Esophagus squamous epithelium (tissue), 5 donors: ENCODE measurements at regions not wholly inside any gene's neighbourhood (a gene's known extent, or its start where the extent isn't known, plus 50 kb on each side); places are given as distances from the start of the nearest gene placed in this dataset.

ENCODE experiments used
- DNase-seq: peaks from one replicate; lab custom pipeline; 2025; lab: John Stamatoyannopoulos, UW
- H3K27ac ChIP-seq, 4 donors: fragments of 200-600 bp; sonication (generic); one replicate each; pipeline ENCODE4 v1.5.1; 2016 to 2019; ENCODE audit warnings: mild to moderate bottlenecking in 1 of 4
- H3K27me3 ChIP-seq, 4 donors: fragments of 200-600 bp; sonication (generic); 1 replicate in 3 of 4; 2 replicates in 1 of 4; pipeline versions ENCODE4 v1.5.1 to v1.6.0; 2017 to 2021; ENCODE audit warnings: antibody characterized with exemption in 1 of 4
- H3K36me3 ChIP-seq, 3 donors: fragments of 200-600 bp; sonication (generic); one replicate each; pipeline ENCODE4 v1.5.1; 2016 to 2019
- H3K4me1 ChIP-seq, 3 donors: fragments of 200-600 bp; sonication (generic); one replicate each; pipeline ENCODE4 v1.5.1; 2017 to 2019
- H3K4me3 ChIP-seq, 4 donors: fragments of 200-600 bp; sonication (generic); 1 replicate in 3 of 4; 2 replicates in 1 of 4; pipeline ENCODE4 v1.5.1; 2016 to 2019; ENCODE audit warnings: mild to moderate bottlenecking in 2 of 4, moderate library complexity in 1 of 4
- H3K9me3 ChIP-seq, 3 donors: fragments of 200-600 bp; sonication (generic); one replicate each; pipeline ENCODE4 v1.5.1; 2016 to 2019
- POLR2A ChIP-seq, 4 donors: fragments of 450-650 bp; IDR thresholded peaks; one replicate each; pipeline ENCODE4 v1.6.1; 2017; ENCODE audit warnings: antibody characterized with exemption in 4 of 4, mild to moderate bottlenecking in 4 of 4, moderate library complexity in 3 of 4
- WGBS, 2 donors: methylation state at CpG; one replicate each; pipeline ENCODE4 v1.1.5; 2018; 5-methylcytosine and 5-hydroxymethylcytosine counted together
- intact Hi-C: fragments of 100-400 bp; cut with DNase I; formaldehyde crosslinking; loops from one replicate; pipeline ENCODE4 v1.15.0; 2022
- TF ChIP-seq, protein P1 (sequence below), 6 experiments: fragments of 450-650 bp in 4 of 6; fragments of 200-600 bp in 2 of 6; sonication (generic) in 2 of 6; IDR thresholded peaks; one replicate each; pipeline ENCODE4 v1.5.1; 2016 to 2019; ENCODE audit warnings: antibody characterized with exemption in 6 of 6, mild to moderate bottlenecking in 4 of 6, moderate library complexity in 4 of 6
- donor health status: DM: yes; HTN: yes; CAD: no.

DNA sequence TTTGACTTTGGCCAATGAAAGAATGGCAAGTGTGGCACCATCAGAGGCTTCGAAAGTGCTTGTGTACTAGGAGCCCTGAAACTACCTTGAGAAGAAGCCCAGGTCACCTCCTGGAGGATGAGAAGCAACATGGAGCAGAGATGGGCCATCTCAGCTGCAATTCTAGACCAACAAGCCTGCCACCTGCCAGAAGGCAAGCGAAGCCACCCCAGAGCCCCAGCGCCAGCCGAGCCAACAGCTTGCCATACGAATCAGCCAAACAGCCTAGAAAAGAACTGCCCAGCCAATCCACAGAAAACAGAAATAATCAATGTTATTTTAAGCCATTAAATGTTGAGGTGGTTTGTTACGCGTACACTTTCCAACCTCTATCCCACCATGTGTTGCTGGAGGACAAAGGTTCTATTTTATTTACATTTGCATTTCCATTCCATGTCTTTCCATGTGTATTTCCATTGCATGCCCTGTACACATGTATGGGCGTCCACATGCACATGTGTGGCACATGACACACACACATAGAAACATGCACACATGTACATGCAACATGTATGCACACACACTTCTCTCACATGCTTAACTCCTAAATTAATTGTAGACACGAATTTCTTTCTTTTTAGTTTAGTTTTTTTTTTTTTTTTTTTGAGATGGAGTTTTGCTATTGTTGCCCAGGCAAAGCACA lies 144.3 kb upstream of the TNRC6C start:
- intact Hi-C loops: no loop called here
- DNase-seq: no peak
- H3K27me3 ChIP-seq: peaks cover 0 to 8% (median 0%) of the 10 kb centered on the region in 4 donors
- no peak overlapping the region for H3K4me3 ChIP-seq
- peaks cover 14 to 20% (median 14%) of the 10 kb centered on the region in 3 donors for H3K4me1 ChIP-seq
- TF ChIP-seq, protein P1, sequence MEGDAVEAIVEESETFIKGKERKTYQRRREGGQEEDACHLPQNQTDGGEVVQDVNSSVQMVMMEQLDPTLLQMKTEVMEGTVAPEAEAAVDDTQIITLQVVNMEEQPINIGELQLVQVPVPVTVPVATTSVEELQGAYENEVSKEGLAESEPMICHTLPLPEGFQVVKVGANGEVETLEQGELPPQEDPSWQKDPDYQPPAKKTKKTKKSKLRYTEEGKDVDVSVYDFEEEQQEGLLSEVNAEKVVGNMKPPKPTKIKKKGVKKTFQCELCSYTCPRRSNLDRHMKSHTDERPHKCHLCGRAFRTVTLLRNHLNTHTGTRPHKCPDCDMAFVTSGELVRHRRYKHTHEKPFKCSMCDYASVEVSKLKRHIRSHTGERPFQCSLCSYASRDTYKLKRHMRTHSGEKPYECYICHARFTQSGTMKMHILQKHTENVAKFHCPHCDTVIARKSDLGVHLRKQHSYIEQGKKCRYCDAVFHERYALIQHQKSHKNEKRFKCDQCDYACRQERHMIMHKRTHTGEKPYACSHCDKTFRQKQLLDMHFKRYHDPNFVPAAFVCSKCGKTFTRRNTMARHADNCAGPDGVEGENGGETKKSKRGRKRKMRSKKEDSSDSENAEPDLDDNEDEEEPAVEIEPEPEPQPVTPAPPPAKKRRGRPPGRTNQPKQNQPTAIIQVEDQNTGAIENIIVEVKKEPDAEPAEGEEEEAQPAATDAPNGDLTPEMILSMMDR (IDR thresholded peaks at IDR 0.05): no peak
- no peak overlapping the region for H3K27ac ChIP-seq
- H3K9me3 ChIP-seq: no peaks in the 10 kb centered on the region
- whole genome bisulfite sequencing, 2 donors: 71 to 81% methylated on average over 9 of the region's 9 CpGs
- H3K36me3 ChIP-seq: no peaks in the 10 kb centered on the region

- DNase-seq: no peak
- Histone ChIP-seq H3K9me3 (no peaks in the 10 kb centered on the region), H3K27me3 (peaks cover 0 to 10% (median 0%) of the 10 kb centered on the region in 4 donors), H3K27ac (no peak overlapping the region), H3K36me3 (no peaks in the 10 kb centered on the region), H3K4me3 (no peak overlapping the region), H3K4me1 (peaks cover 12 to 16% (median 14%) of the 10 kb centered on the region in 3 donors)
- intact Hi-C loops: no loop called here
- 59 to 88% methylated on average over 7 to 12 of the region's 13 CpGs for WGBS, 2 donors
- TF ChIP-seq POLR2A (IDR thresholded peaks at IDR 0.05): no peak
- TF ChIP-seq, protein P1 (IDR thresholded peaks at IDR 0.05): no peak
Observed at GRCh38 chr17:77815127-77815905, 143.2 kb upstream of the TNRC6C start.

GRCh38 chr17:77817953-77818352 lies 140.6 kb upstream of the TNRC6C start:
- Histone ChIP-seq H3K36me3 (no peaks in the 10 kb centered on the region), H3K27ac (no peak overlapping the region), H3K4me1 (peaks cover 0 to 8% (median 6%) of the 10 kb centered on the region in 3 donors), H3K4me3 (no peak overlapping the region), H3K9me3 (no peaks in the 10 kb centered on the region), H3K27me3 (peaks cover 0 to 8% (median 0%) of the 10 kb centered on the region in 4 donors)
- intact Hi-C loops: no loop called here
- no peak for TF ChIP-seq POLR2A (IDR thresholded peaks at IDR 0.05)
- TF ChIP-seq, protein P1 (IDR thresholded peaks at IDR 0.05): no peak
- DNase-seq: no peak
- 76 to 98% methylated on average over 3 to 4 of the region's 4 CpGs for WGBS, 2 donors

GRCh38 chr17:77819497-77819896 lies 139.0 kb upstream of the TNRC6C start:
- H3K4me1 ChIP-seq: peaks cover 0 to 13% (median 6%) of the 10 kb centered on the region in 3 donors
- no peak for DNase-seq
- peaks cover 0 to 11% (median 0%) of the 10 kb centered on the region in 4 donors for H3K27me3 ChIP-seq

More at GRCh38 chr17:77819497-77819896, 139.0 kb upstream of the TNRC6C start:
- Histone ChIP-seq H3K36me3 (no peaks in the 10 kb centered on the region), H3K27ac (no peak overlapping the region), H3K9me3 (no peaks in the 10 kb centered on the region), H3K4me3 (no peak overlapping the region)
- TF ChIP-seq POLR2A (IDR thresholded peaks at IDR 0.05): no peak
- TF ChIP-seq, protein P1 (IDR thresholded peaks at IDR 0.05): no peak
- intact Hi-C loops: no loop called here
- WGBS, 2 donors: 65 to 75% methylated on average over 3 of the region's 3 CpGs
